AG20443 (cell line): ENCODE measurements at regions not wholly inside any gene's neighbourhood (a gene's known extent, or its start where the extent isn't known, plus 50 kb on each side); places are given as distances from the start of the nearest gene placed in this dataset.

Source experiments
- DNase-seq: peaks from one replicate; pipeline ENCODE4 v3.0.0; 2012; ENCODE audit warnings: low spot score, mixed read lengths

- no peak for DNase-seq
Observed at GRCh38 chr3:36269274-36269673, 111.0 kb upstream of the STAC start.

- DNase-seq, result no peak
Observed at GRCh38 chr3:36282766-36283165, 97.5 kb upstream of the STAC start.

- no peak for DNase-seq
Observed at GRCh38 chr3:36295296-36295695, 85.0 kb upstream of the STAC start.

GRCh38 chr3:36297195-36297594 is 83.1 kb upstream of the STAC start:
- DNase-seq, result no peak

- no peak for DNase-seq
Observed at GRCh38 chr3:36298188-36298587, 82.1 kb upstream of the STAC start.

GRCh38 chr3:36302158-36302509 is 78.2 kb upstream of the STAC start:
- no peak for DNase-seq

- no peak for DNase-seq
Observed at GRCh38 chr3:36302626-36303025, 77.7 kb upstream of the STAC start.

- peak; percentile 14 for DNase-seq
Observed at GRCh38 chr3:36303286-36303685, 77.0 kb upstream of the STAC start.

GRCh38 chr3:36305929-36306520 is 74.3 kb upstream of the STAC start:
- DNase-seq, result no peak

GRCh38 chr3:36309092-36309491 is 71.2 kb upstream of the STAC start:
- no peak for DNase-seq

- no peak for DNase-seq
Observed at GRCh38 chr3:36312351-36312750, 68.0 kb upstream of the STAC start.

- no peak for DNase-seq
Observed at GRCh38 chr3:36317915-36318314, 62.4 kb upstream of the STAC start.

GRCh38 chr3:36318621-36319200 is 61.6 kb upstream of the STAC start:
- DNase-seq, result no peak

GRCh38 chr3:36319680-36320079 is 60.6 kb upstream of the STAC start:
- no peak for DNase-seq
